Astrocyte (in vitro differentiated cells and primary cell): ENCODE measurements at regions not wholly inside any gene's neighbourhood (a gene's known extent, or its start where the extent isn't known, plus 50 kb on each side); places are given as distances from the start of the nearest gene placed in this dataset.

Source experiments
- DNase-seq: peaks from one replicate; pipeline ENCODE4 v3.0.0-alpha.2; 2010; ENCODE audit warnings: low read depth
- FAIRE-seq: peaks from 2 replicates; lab custom pipeline; 2011; peaks lifted over from hg19 to GRCh38; lab: Jason Lieb, UNC
- H2AFZ ChIP-seq: 2 replicates; pipeline ENCODE4 v1.6.0; 2012; ENCODE audit warnings: low read depth, low read length, inconsistent platforms
- H3K27ac ChIP-seq: 2 replicates; pipeline ENCODE4 v1.5.1; 2011; ENCODE audit warnings: low read depth, low read length, inconsistent platforms
- H3K27me3 ChIP-seq: 2 replicates; pipeline ENCODE4 v1.6.0; 2011; ENCODE audit warnings: low read length, inconsistent platforms; ENCODE audit not compliant: insufficient read depth
- H3K36me3 ChIP-seq: 2 replicates; pipeline ENCODE4 v1.5.1; 2011; ENCODE audit warnings: low read length, inconsistent platforms; ENCODE audit not compliant: insufficient read depth
- H3K4me1 ChIP-seq: 2 replicates; pipeline ENCODE4 v1.5.1; 2011; ENCODE audit warnings: low read length, inconsistent platforms; ENCODE audit not compliant: insufficient read depth
- H3K4me2 ChIP-seq: 2 replicates; pipeline ENCODE4 v1.6.0; 2012; ENCODE audit warnings: low read length, inconsistent platforms
- H3K4me3 ChIP-seq: 2 replicates; pipeline ENCODE4 v1.5.1; 2011; ENCODE audit warnings: low read depth, mild to moderate bottlenecking, low read length, inconsistent platforms; ENCODE audit not compliant: insufficient read depth
- H3K79me2 ChIP-seq: 2 replicates; pipeline ENCODE4 v1.6.0; 2012; ENCODE audit warnings: mild to moderate bottlenecking, low read length, inconsistent platforms; ENCODE audit not compliant: insufficient read depth
- H3K9ac ChIP-seq: 2 replicates; pipeline ENCODE4 v1.6.0; 2012; ENCODE audit warnings: mild to moderate bottlenecking, low read length, inconsistent platforms
- H3K9me3 ChIP-seq: 2 replicates; pipeline ENCODE4 v1.5.1; 2012; ENCODE audit warnings: low read depth, mild to moderate bottlenecking, low read length, inconsistent platforms; ENCODE audit not compliant: insufficient read depth
- H4K20me1 ChIP-seq: 2 replicates; pipeline ENCODE4 v1.6.0; 2012; ENCODE audit warnings: low read length, inconsistent platforms; ENCODE audit not compliant: insufficient read depth
- H3K27ac Mint-ChIP-seq: one replicate; pipeline ENCODE4 v1.8.0; 2021; ENCODE audit warnings: mild to moderate bottlenecking, mixed read lengths; ENCODE audit not compliant: unreplicated experiment
- H3K27me3 Mint-ChIP-seq: one replicate; pipeline ENCODE4 v1.8.0; 2021; ENCODE audit warnings: low read depth, mixed read lengths; ENCODE audit not compliant: unreplicated experiment
- H3K36me3 Mint-ChIP-seq: one replicate; pipeline ENCODE4 v1.8.0; 2021; ENCODE audit warnings: low read depth, mixed read lengths; ENCODE audit not compliant: unreplicated experiment
- H3K4me1 Mint-ChIP-seq: one replicate; pipeline ENCODE4 v1.8.0; 2021; ENCODE audit warnings: low read depth, mixed read lengths; ENCODE audit not compliant: unreplicated experiment
- H3K4me3 Mint-ChIP-seq: one replicate; pipeline ENCODE4 v1.8.0; 2021; ENCODE audit warnings: mild to moderate bottlenecking, moderate library complexity, mixed read lengths; ENCODE audit not compliant: unreplicated experiment
- H3K9me3 Mint-ChIP-seq: one replicate; pipeline ENCODE4 v1.8.0; 2021; ENCODE audit warnings: mild to moderate bottlenecking, mixed read lengths; ENCODE audit not compliant: unreplicated experiment
- CTCF ChIP-seq: IDR thresholded peaks from 2 replicates; pipeline ENCODE4 v1.5.1; 2011; ENCODE audit warnings: low read depth, mild to moderate bottlenecking, inconsistent platforms, low read length, moderate library complexity; ENCODE audit not compliant: insufficient read depth
- EZH2 ChIP-seq: IDR thresholded peaks from 2 replicates; pipeline ENCODE4 v1.6.1; 2012; ENCODE audit warnings: mild to moderate bottlenecking, low read length, inconsistent platforms; ENCODE audit not compliant: insufficient read depth

- no peak overlapping the region for H3K4me3 ChIP-seq
- Mint-ChIP-seq H3K27ac (no peak overlapping the region), H3K27me3 (peaks cover 5% of the 10 kb centered on the region), H3K9me3 (no peaks in the 10 kb centered on the region), H3K4me1 (peaks cover 9% of the 10 kb centered on the region), H3K4me3 (no peak overlapping the region), H3K36me3 (no peaks in the 10 kb centered on the region)
- H2AFZ ChIP-seq, result no peak overlapping the region
- H3K4me2 ChIP-seq, result no peak overlapping the region
- H4K20me1 ChIP-seq, result no peaks in the 10 kb centered on the region
- H3K27ac ChIP-seq, result no peak overlapping the region
- H3K79me2 ChIP-seq, result no peaks in the 10 kb centered on the region
- DNase-seq, result no peak
- no peak overlapping the region for H3K9ac ChIP-seq
- no peak for FAIRE-seq
- H3K27me3 ChIP-seq, result peaks cover 6% of the 10 kb centered on the region
- peaks cover 5% of the 10 kb centered on the region for H3K4me1 ChIP-seq
- H3K36me3 ChIP-seq, result no peaks in the 10 kb centered on the region
- H3K9me3 ChIP-seq, result no peaks in the 10 kb centered on the region
- no peak for TF ChIP-seq CTCF
- TF ChIP-seq EZH2, result no peak
Measured at GRCh38 chr10:120014031-120014430, 121.5 kb downstream of the SEC23IP start.

GRCh38 chr10:120015064-120015463 lies 122.5 kb downstream of the SEC23IP start:
- H4K20me1 ChIP-seq, result no peaks in the 10 kb centered on the region
- no peaks in the 10 kb centered on the region for H3K9me3 ChIP-seq
- Mint-ChIP-seq H3K27ac (no peak overlapping the region), H3K36me3 (peaks cover 3% of the 10 kb centered on the region), H3K4me1 (peaks cover 9% of the 10 kb centered on the region), H3K9me3 (peaks cover 3% of the 10 kb centered on the region), H3K27me3 (peaks cover 3% of the 10 kb centered on the region), H3K4me3 (no peak overlapping the region)
- no peak overlapping the region for H3K4me2 ChIP-seq
- H2AFZ ChIP-seq, result no peak overlapping the region
- H3K4me3 ChIP-seq, result no peak overlapping the region
- H3K79me2 ChIP-seq, result no peaks in the 10 kb centered on the region
- no peaks in the 10 kb centered on the region for H3K36me3 ChIP-seq
- TF ChIP-seq CTCF (no peak), EZH2 (no peak)
- FAIRE-seq (no peak), DNase-seq (no peak)
- peaks cover 5% of the 10 kb centered on the region for H3K4me1 ChIP-seq
- no peak overlapping the region for H3K9ac ChIP-seq
- H3K27me3 ChIP-seq, result peaks cover 6% of the 10 kb centered on the region
- H3K27ac ChIP-seq, result no peak overlapping the region

- H3K4me3 Mint-ChIP-seq, result no peak overlapping the region
- Histone ChIP-seq H3K27ac (no peak overlapping the region), H4K20me1 (no peaks in the 10 kb centered on the region), H3K9ac (no peak overlapping the region), H3K36me3 (no peaks in the 10 kb centered on the region), H3K4me2 (no peak overlapping the region), H3K27me3 (no peaks in the 10 kb centered on the region), H3K9me3 (no peaks in the 10 kb centered on the region), H3K79me2 (no peaks in the 10 kb centered on the region), H2AFZ (no peak overlapping the region), H3K4me1 (peaks cover 5% of the 10 kb centered on the region), H3K4me3 (no peak overlapping the region)
- H3K27me3 Mint-ChIP-seq, result peaks cover 3% of the 10 kb centered on the region
- peaks cover 3% of the 10 kb centered on the region for H3K36me3 Mint-ChIP-seq
- no peak for FAIRE-seq
- no peak for DNase-seq
- TF ChIP-seq EZH2 (no peak), CTCF (no peak)
- peaks cover 9% of the 10 kb centered on the region for H3K4me1 Mint-ChIP-seq
- H3K9me3 Mint-ChIP-seq, result peaks cover 3% of the 10 kb centered on the region
- H3K27ac Mint-ChIP-seq, result no peak overlapping the region
Measured at GRCh38 chr10:120016906-120017305, 124.4 kb downstream of the SEC23IP start.
